ENCODE measurements at regions not wholly inside any gene's neighbourhood (a gene's known extent, or its start where the extent isn't known, plus 50 kb on each side); places are given as distances from the start of the nearest gene placed in this dataset.

GRCh38 chr1:55399346-55399745 lies 184.2 kb upstream of the USP24 start:
- Mint-ChIP-seq H3K4me3 (no peak overlapping the region), H3K27me3 (ENCODE audit: low read depth) (peaks cover 16% of the 10 kb centered on the region), H3K36me3 (ENCODE audit: low read depth) (no peaks in the 10 kb centered on the region), H3K9me3 (no peaks in the 10 kb centered on the region), H3K27ac (no peak overlapping the region), H3K4me1 (ENCODE audit: low read depth) (no peaks in the 10 kb centered on the region)

DNA sequence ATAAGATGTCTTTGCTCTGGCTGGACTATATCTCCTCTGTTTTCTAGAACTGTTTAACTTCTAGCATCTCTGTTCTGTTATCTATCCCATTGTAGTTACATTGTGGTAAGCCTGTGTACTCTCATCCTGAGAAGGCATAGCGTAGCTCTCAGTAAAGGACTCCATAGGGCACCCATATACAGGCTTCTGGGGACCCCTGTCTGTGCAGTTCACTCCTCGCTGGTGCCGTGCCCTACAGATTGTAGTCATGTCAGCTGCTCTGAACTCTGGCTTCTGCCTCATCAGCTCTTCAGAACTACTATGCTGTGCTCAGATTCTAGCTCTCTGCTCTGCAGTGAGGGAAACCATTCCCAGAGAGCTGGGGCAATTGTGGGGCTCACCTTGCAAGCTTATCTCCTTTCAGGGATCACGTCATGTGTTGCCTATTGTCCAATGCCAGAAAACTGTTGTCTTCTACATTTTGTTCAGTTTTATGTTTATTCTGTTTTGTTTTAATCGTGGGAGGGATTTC lies 181.3 kb upstream of the USP24 start:
- Mint-ChIP-seq H3K4me3 (no peak overlapping the region), H3K9me3 (no peaks in the 10 kb centered on the region), H3K27me3 (ENCODE audit: low read depth) (peaks cover 21% of the 10 kb centered on the region)

GRCh38 chr1:55388960-55389359 lies 173.8 kb upstream of the USP24 start:
- Mint-ChIP-seq H3K9me3 (no peaks in the 10 kb centered on the region), H3K4me3 (no peak overlapping the region), H3K4me1 (ENCODE audit: low read depth) (no peaks in the 10 kb centered on the region), H3K27me3 (ENCODE audit: low read depth) (peaks cover 10% of the 10 kb centered on the region), H3K27ac (no peak overlapping the region), H3K36me3 (ENCODE audit: low read depth) (no peaks in the 10 kb centered on the region)

More for the DNA sequence above, 181.3 kb upstream of the USP24 start:
- H3K36me3 Mint-ChIP-seq (ENCODE audit: low read depth), result no peaks in the 10 kb centered on the region
- H3K4me1 Mint-ChIP-seq (ENCODE audit: low read depth), result no peaks in the 10 kb centered on the region
- H3K27ac Mint-ChIP-seq, result no peak overlapping the region

- Mint-ChIP-seq H3K36me3 (ENCODE audit: low read depth) (no peaks in the 10 kb centered on the region), H3K9me3 (no peaks in the 10 kb centered on the region), H3K4me3 (no peak overlapping the region), H3K27ac (no peak overlapping the region), H3K4me1 (ENCODE audit: low read depth) (no peaks in the 10 kb centered on the region), H3K27me3 (ENCODE audit: low read depth) (peaks cover 10% of the 10 kb centered on the region)
Measured at GRCh38 chr1:55387145-55387544, 172.0 kb upstream of the USP24 start.

- Mint-ChIP-seq H3K4me1 (ENCODE audit: low read depth) (no peaks in the 10 kb centered on the region), H3K27me3 (ENCODE audit: low read depth) (peaks cover 5% of the 10 kb centered on the region), H3K27ac (no peak overlapping the region), H3K4me3 (no peak overlapping the region), H3K9me3 (no peaks in the 10 kb centered on the region), H3K36me3 (ENCODE audit: low read depth) (no peaks in the 10 kb centered on the region)
Measured at GRCh38 chr1:55386456-55386855, 171.3 kb upstream of the USP24 start.

- H3K27ac Mint-ChIP-seq, result no peak overlapping the region
- H3K27me3 Mint-ChIP-seq (ENCODE audit: low read depth), result peaks cover 4% of the 10 kb centered on the region
- H3K36me3 Mint-ChIP-seq (ENCODE audit: low read depth), result no peaks in the 10 kb centered on the region
- no peaks in the 10 kb centered on the region for H3K4me1 Mint-ChIP-seq (ENCODE audit: low read depth)
- no peaks in the 10 kb centered on the region for H3K9me3 Mint-ChIP-seq
- no peak overlapping the region for H3K4me3 Mint-ChIP-seq
Measured at GRCh38 chr1:55385402-55386018, 170.3 kb upstream of the USP24 start.

- H3K27ac Mint-ChIP-seq, result no peak overlapping the region
- peaks cover 4% of the 10 kb centered on the region for H3K27me3 Mint-ChIP-seq (ENCODE audit: low read depth)
- H3K36me3 Mint-ChIP-seq (ENCODE audit: low read depth), result no peaks in the 10 kb centered on the region
- H3K9me3 Mint-ChIP-seq, result no peaks in the 10 kb centered on the region
- no peaks in the 10 kb centered on the region for H3K4me1 Mint-ChIP-seq (ENCODE audit: low read depth)
- H3K4me3 Mint-ChIP-seq, result no peak overlapping the region
Measured at GRCh38 chr1:55384637-55385036, 169.5 kb upstream of the USP24 start.

GRCh38 chr1:55382806-55383305 lies 167.7 kb upstream of the USP24 start:
- Mint-ChIP-seq H3K27me3 (ENCODE audit: low read depth) (peaks cover 4% of the 10 kb centered on the region), H3K9me3 (no peaks in the 10 kb centered on the region), H3K4me1 (ENCODE audit: low read depth) (peaks cover 10% of the 10 kb centered on the region), H3K27ac (no peak overlapping the region), H3K4me3 (no peak overlapping the region), H3K36me3 (ENCODE audit: low read depth) (no peaks in the 10 kb centered on the region)

DNA sequence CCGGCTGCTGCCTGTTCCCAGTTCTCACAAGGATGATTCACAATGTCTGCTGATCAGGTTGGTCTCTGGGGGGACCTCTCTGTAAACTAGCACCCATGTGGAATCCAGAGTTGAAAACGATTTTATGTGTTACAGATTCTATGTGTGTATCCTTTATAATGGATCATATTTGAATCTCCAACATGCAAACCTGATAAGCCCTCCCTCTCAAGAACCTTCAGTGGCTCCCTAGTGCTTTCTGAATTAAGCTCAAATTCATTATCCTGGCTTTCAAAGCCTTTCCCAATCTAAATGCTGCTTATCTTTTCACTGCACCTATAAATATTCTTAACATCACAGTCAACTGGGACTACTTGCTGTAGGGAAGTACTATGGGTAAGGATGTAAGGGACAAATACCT lies 166.8 kb upstream of the USP24 start:
- Mint-ChIP-seq H3K9me3 (no peaks in the 10 kb centered on the region), H3K4me1 (ENCODE audit: low read depth) (peaks cover 10% of the 10 kb centered on the region), H3K27ac (no peak overlapping the region)

DNA sequence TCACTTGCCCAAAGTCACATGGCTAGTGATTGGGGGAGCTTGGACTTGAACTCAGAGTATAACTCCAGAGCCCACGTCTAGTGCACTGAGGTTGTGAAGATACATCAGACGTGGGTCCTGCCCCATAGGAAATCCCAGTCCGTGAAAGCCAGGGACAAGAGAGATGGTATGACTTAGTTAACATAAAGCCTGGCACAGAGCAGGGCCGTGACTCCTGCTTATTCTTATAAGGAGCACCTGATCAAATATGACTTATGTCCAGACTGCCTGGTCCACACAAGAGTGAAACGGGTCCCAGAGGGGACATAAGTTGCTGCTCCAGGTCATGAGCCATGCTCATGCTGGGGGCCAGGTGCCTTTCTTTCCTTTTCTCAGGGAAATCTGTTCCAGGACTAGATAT lies 166.3 kb upstream of the USP24 start:
- H3K27ac Mint-ChIP-seq, result no peak overlapping the region
- no peaks in the 10 kb centered on the region for H3K27me3 Mint-ChIP-seq (ENCODE audit: low read depth)
- no peaks in the 10 kb centered on the region for H3K9me3 Mint-ChIP-seq
- H3K36me3 Mint-ChIP-seq (ENCODE audit: low read depth), result no peaks in the 10 kb centered on the region
- peaks cover 10% of the 10 kb centered on the region for H3K4me1 Mint-ChIP-seq (ENCODE audit: low read depth)
- H3K4me3 Mint-ChIP-seq, result no peak overlapping the region

More for the DNA sequence above, 166.8 kb upstream of the USP24 start:
- no peak overlapping the region for H3K4me3 Mint-ChIP-seq
- peaks cover 2% of the 10 kb centered on the region for H3K27me3 Mint-ChIP-seq (ENCODE audit: low read depth)
- H3K36me3 Mint-ChIP-seq (ENCODE audit: low read depth), result no peaks in the 10 kb centered on the region

- H3K4me1 Mint-ChIP-seq (ENCODE audit: low read depth), result peaks cover 10% of the 10 kb centered on the region
- H3K27ac Mint-ChIP-seq, result no peak overlapping the region
- H3K9me3 Mint-ChIP-seq, result no peaks in the 10 kb centered on the region
Measured at GRCh38 chr1:55380355-55380970, 165.3 kb upstream of the USP24 start.

GRCh38 chr1:55378582-55378981 lies 163.4 kb upstream of the USP24 start:
- Mint-ChIP-seq H3K9me3 (no peaks in the 10 kb centered on the region), H3K4me3 (no peak overlapping the region), H3K4me1 (ENCODE audit: low read depth) (peaks cover 10% of the 10 kb centered on the region), H3K36me3 (ENCODE audit: low read depth) (no peaks in the 10 kb centered on the region), H3K27ac (no peak overlapping the region), H3K27me3 (ENCODE audit: low read depth) (no peaks in the 10 kb centered on the region)

More at GRCh38 chr1:55380355-55380970, 165.3 kb upstream of the USP24 start:
- Mint-ChIP-seq H3K27me3 (ENCODE audit: low read depth) (no peaks in the 10 kb centered on the region), H3K36me3 (ENCODE audit: low read depth) (no peaks in the 10 kb centered on the region), H3K4me3 (no peak overlapping the region)

- Mint-ChIP-seq H3K36me3 (ENCODE audit: low read depth) (no peaks in the 10 kb centered on the region), H3K27me3 (ENCODE audit: low read depth) (no peaks in the 10 kb centered on the region), H3K4me3 (no peak overlapping the region), H3K27ac (no peak overlapping the region), H3K9me3 (no peaks in the 10 kb centered on the region), H3K4me1 (ENCODE audit: low read depth) (peaks cover 10% of the 10 kb centered on the region)
Measured at GRCh38 chr1:55376897-55377296, 161.7 kb upstream of the USP24 start.

DNA sequence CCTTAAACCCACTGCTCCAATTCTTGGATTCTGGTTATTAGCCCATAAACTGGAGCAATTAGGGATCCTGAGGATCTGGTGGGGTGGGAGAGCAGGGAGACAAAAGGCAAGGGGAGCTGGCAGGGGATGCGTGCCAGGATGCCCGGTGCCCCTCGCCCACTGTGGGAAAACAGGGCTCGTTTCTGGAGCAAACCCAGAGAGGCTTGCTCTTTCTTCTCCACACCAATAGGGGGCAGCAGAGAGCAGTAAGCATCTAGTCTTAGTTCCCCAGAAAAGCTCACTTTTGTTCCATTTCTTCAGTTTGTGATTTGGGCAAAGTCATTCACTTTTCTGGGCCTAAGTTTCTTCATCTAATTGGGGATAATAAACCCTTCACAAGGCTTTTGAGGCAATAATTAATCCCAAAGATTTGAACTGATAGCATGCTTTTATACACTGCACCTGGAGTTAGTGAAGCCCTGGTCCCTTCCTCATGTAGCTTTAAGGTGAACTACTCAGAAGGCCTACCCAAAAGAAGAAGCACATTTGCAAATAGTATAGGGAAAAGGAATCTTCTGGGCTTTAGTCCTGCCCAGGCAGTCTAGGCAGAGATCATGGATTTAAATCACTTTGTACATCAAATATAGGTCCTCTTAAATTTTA lies 160.6 kb upstream of the USP24 start:
- Mint-ChIP-seq H3K4me1 (ENCODE audit: low read depth) (peaks cover 10% of the 10 kb centered on the region), H3K27ac (no peak overlapping the region), H3K4me3 (no peak overlapping the region), H3K9me3 (no peaks in the 10 kb centered on the region), H3K36me3 (ENCODE audit: low read depth) (no peaks in the 10 kb centered on the region), H3K27me3 (ENCODE audit: low read depth) (no peaks in the 10 kb centered on the region)

All from T-helper 1 cell treated with Interleukin-12 subunit alpha and Interleukin-12 subunit beta and Interleukin-4 antibody, amounts not matched to agents 30 μg/mL and 1 μg/mL, for 36 hours (primary cell).